Psoas muscle (tissue), 7 donors: ENCODE measurements at regions not wholly inside any gene's neighbourhood (a gene's known extent, or its start where the extent isn't known, plus 50 kb on each side); places are given as distances from the start of the nearest gene placed in this dataset.

Experiments used
- ATAC-seq, 4 donors: fragments of 200-7000 bp; cut with Tn5 transposase; one replicate each; pipeline ENCODE4 v1.9.1; 2020; ENCODE audit warnings: moderate library complexity in 3 of 4, mild to moderate bottlenecking in 2 of 4
- DNase-seq, 2 donors: peaks; one replicate each; pipeline ENCODE4 v3.0.0-alpha.2; 2020
- H3K27ac ChIP-seq: fragments of 200-600 bp; one replicate; pipeline ENCODE4 v1.8.0; 2022
- H3K27me3 ChIP-seq, 3 donors: fragments of 200-600 bp in 1 of 3; one replicate each; pipeline versions ENCODE4 v1.6.1 to v1.8.0; 2013 to 2022; ENCODE audit warnings: low read length in 2 of 3, mild to moderate bottlenecking in 2 of 3, moderate library complexity in 1 of 3; ENCODE audit not compliant: insufficient read depth in 3 of 3
- H3K36me3 ChIP-seq, 2 donors: fragments of 200-600 bp in 1 of 2; one replicate each; pipeline versions ENCODE4 v1.6.1 to v1.8.0; 2013 to 2022; ENCODE audit warnings: low read depth in 1 of 2, mild to moderate bottlenecking in 1 of 2, moderate library complexity in 1 of 2; ENCODE audit not compliant: insufficient read depth in 1 of 2
- H3K4me1 ChIP-seq: fragments of 200-600 bp; one replicate; pipeline ENCODE4 v1.8.0; 2022
- H3K4me3 ChIP-seq: fragments of 200-600 bp; one replicate; pipeline ENCODE4 v1.8.0; 2022; ENCODE audit warnings: mild to moderate bottlenecking
- H3K9me3 ChIP-seq: fragments of 200-600 bp; one replicate; pipeline ENCODE4 v1.8.0; 2022
- WGBS, 3 donors: extraction: QIAGEN DNeasy Blood & Tissue Kit; methylation state at CpG; one replicate each; pipeline versions ENCODE4 v1.1.6 to v1.1.7; 2013; 5-methylcytosine and 5-hydroxymethylcytosine counted together
- intact Hi-C, 2 donors: fragments of 100-400 bp; cut with DNase I; formaldehyde crosslinking; loops; one replicate each; pipeline versions ENCODE4 v1.11.0 to v1.14.2; 2022
- TF ChIP-seq, protein P1 (sequence below): fragments of 200-600 bp; IDR thresholded peaks from one replicate; pipeline ENCODE4 v1.8.0; 2022; ENCODE audit warnings: antibody characterized with exemption
- donor health status: healthy with polysubstance abuse.
- donor health status: DM: no; HTN: no; CAD: no; lungs with moderate emphysema.
- donor health status: Bipolar disorder and iron deficiency.
- donor health status: healthy.
- donor health status: DM: yes; HTN: yes; CAD: no.
- donor health status: DM: no; HTN: no; CAD: no.
- donor health status: DM: yes; HTN: yes; CAD: no.

GRCh38 chr10:132486539-132487121 lies 51.0 kb upstream of the INPP5A start:
- Histone ChIP-seq H3K4me3 (no peak overlapping the region), H3K9me3 (no peaks in the 10 kb centered on the region), H3K36me3 (no peaks in the 10 kb centered on the region), H3K27ac (no peak overlapping the region), H3K4me1 (no peaks in the 10 kb centered on the region), H3K27me3 (no peaks in the 10 kb centered on the region)
- WGBS, 3 donors, result 86 to 88% (median 88%) methylated on average over 24 of the region's 24 CpGs
- no peak for ATAC-seq
- DNase-seq, result peak; percentile 12 to 49
- TF ChIP-seq, protein P1, sequence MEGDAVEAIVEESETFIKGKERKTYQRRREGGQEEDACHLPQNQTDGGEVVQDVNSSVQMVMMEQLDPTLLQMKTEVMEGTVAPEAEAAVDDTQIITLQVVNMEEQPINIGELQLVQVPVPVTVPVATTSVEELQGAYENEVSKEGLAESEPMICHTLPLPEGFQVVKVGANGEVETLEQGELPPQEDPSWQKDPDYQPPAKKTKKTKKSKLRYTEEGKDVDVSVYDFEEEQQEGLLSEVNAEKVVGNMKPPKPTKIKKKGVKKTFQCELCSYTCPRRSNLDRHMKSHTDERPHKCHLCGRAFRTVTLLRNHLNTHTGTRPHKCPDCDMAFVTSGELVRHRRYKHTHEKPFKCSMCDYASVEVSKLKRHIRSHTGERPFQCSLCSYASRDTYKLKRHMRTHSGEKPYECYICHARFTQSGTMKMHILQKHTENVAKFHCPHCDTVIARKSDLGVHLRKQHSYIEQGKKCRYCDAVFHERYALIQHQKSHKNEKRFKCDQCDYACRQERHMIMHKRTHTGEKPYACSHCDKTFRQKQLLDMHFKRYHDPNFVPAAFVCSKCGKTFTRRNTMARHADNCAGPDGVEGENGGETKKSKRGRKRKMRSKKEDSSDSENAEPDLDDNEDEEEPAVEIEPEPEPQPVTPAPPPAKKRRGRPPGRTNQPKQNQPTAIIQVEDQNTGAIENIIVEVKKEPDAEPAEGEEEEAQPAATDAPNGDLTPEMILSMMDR, result no peak
- intact Hi-C loops, result no loop called here

DNA sequence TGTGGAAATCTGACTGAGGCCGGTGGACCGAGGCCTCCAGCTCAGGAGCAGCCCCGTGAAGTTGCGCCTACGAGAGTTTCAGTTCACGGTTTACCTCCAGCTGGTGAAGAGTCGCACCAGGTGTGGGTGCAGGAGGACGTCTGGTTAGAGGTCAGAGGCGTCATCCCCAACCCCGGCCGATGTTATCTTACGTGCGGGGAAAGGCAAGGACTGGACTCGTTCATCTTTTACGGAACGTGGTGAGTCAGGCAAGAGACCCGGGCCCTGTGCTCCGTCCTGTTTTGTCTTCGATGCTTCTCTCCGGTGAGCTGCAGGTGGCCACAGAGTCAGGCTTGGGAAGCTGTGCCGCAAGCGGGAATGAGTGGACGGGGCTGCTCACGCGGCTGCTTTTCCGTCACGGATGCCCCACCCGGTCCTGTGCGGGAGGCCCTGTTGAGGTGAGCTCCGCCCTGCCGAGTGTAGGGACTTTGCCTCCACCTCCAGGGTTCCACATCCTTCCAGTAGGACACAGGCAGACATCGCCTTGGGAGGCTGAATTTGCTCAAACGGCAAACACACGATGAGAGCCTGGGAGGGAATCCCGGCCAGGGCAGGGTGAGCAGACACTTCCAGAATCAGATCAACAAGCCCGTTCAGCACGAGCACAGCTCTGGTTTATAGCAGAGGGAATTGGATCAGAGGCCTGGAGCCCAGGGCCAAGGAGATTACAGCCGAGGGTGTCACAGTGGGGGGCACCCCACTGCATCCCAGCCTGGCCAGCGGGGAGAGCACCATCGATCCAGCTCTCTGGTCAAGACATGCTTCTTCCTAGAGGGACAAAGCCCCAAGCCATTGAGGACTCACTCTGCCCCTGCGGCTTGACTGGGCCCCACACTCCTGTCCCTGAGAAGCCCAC lies 50.1 kb upstream of the INPP5A start:
- Histone ChIP-seq H3K4me3 (no peak overlapping the region), H3K27me3 (no peaks in the 10 kb centered on the region), H3K27ac (no peak overlapping the region), H3K9me3 (no peaks in the 10 kb centered on the region), H3K4me1 (no peaks in the 10 kb centered on the region), H3K36me3 (no peaks in the 10 kb centered on the region)
- TF ChIP-seq, protein P1, result no peak
- intact Hi-C loops, result no loop called here
- whole genome bisulfite sequencing, 3 donors, result 89 to 91% (median 91%) methylated on average over 41 of the region's 41 CpGs
- ATAC-seq (no peak), DNase-seq (peak in 1 of 2 donors; percentile 44)
